ENCODE measurements at regions not wholly inside any gene's neighbourhood (a gene's known extent, or its start where the extent isn't known, plus 50 kb on each side); places are given as distances from the start of the nearest gene placed in this dataset.
"Not testable (repeated sequence)": the region's sequence is repeated elsewhere in the genome, so short reads cannot be mapped to it uniquely, and the experiment has no call there.

- Histone ChIP-seq H3K4me3 (no peak overlapping the region), H3K4me1 (no peaks in the 10 kb centered on the region), H3K36me3 (no peaks in the 10 kb centered on the region), H3K9me3 (replicated peaks) (no peaks in the 10 kb centered on the region), H3K27ac (no peak overlapping the region), H3K27me3 (no peaks in the 10 kb centered on the region)
- DNase-seq: no peak
These were observed 127.1 kb upstream of the AHI1 start for GRCh38 chr6:135624402-135625295.

DNA sequence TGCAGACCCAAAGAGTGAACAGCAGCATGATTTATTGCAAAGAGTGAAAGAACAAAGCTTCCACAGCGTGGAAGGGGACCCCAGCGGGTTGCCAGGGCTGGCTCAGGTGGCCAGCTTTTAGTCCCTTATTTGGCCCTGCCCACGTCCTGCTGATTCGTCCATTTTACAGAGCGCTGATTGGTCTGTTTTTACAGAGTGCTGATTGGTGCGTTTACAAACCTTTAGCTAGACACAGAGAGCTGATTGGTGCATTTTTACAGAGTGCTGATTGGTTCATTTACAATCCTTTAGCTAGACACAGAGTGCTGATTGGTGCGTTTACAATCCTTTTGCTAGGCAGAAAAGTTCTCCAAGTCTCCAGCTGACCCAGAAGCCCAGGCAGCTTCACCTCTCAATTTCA lies 128.5 kb upstream of the AHI1 start:
- H3K36me3 ChIP-seq; DNase-seq; H3K4me1 ChIP-seq; H3K4me3 ChIP-seq; H3K9me3 ChIP-seq (replicated peaks); H3K27ac ChIP-seq; H3K27me3 ChIP-seq: not testable (repeated sequence)

GRCh38 chr6:135627092-135627715 lies 129.7 kb upstream of the AHI1 start:
- no peak overlapping the region for H3K27ac ChIP-seq
- no peak for DNase-seq
- no peaks in the 10 kb centered on the region for H3K27me3 ChIP-seq
- no peaks in the 10 kb centered on the region for H3K9me3 ChIP-seq (replicated peaks)
- no peaks in the 10 kb centered on the region; the same call in 1 of the 2 replicates for H3K4me1 ChIP-seq
- no peak overlapping the region for H3K4me3 ChIP-seq
- H3K36me3 ChIP-seq: no peaks in the 10 kb centered on the region

- Histone ChIP-seq H3K9me3 (replicated peaks) (no peaks in the 10 kb centered on the region), H3K36me3 (no peaks in the 10 kb centered on the region), H3K27me3 (no peaks in the 10 kb centered on the region), H3K4me3 (no peak overlapping the region), H3K4me1 (no peaks in the 10 kb centered on the region; the same call in 1 of the 2 replicates), H3K27ac (no peak overlapping the region)
- no peak for DNase-seq
These were observed 133.3 kb upstream of the AHI1 start for GRCh38 chr6:135630789-135631376.

DNA sequence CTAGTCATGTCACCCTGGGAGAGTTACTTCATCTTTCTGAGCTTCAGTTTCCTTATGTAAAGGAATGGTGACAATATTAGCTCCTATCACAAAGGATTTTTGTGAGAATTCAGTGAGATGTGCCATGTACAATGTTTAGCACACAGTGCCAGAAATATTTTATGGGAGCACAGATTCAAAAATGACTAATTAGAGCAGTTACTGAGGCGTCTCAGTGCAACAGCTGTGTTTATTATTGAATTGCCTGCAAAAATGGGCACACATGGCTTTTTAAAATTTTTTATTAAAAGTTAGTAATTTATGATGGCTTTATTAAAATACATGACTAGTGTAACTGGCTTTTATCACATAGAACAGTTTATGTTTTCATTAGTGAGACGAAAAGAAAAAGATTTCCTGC lies 134.3 kb upstream of the AHI1 start:
- Histone ChIP-seq H3K9me3 (replicated peaks) (no peaks in the 10 kb centered on the region), H3K4me1 (no peaks in the 10 kb centered on the region; the same call in 1 of the 2 replicates), H3K27ac (no peak overlapping the region), H3K27me3 (no peaks in the 10 kb centered on the region), H3K4me3 (no peak overlapping the region), H3K36me3 (no peaks in the 10 kb centered on the region)
- no peak for DNase-seq

DNA sequence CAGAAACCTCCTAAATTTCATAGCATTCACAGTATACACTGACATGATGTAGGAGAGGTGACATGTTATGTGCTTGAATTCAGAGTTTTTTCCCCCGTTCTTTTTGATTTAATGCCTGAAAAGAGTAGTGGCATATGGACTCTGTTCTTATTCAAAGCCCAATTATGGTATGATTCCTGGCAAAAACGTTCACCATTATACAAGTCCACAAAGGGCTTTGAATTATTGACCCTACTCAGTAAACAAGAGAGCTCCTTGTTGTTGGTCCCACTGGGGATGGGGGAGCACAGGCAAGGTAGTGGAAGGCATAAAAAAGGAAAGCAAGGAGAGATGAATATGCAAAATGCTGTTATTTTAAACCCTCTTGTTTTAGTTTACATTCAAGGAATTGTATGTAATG lies 136.0 kb upstream of the AHI1 start:
- H3K27ac ChIP-seq: no peak overlapping the region
- no peak overlapping the region for H3K4me3 ChIP-seq
- H3K36me3 ChIP-seq: no peaks in the 10 kb centered on the region
- no peaks in the 10 kb centered on the region; the same call in 1 of the 2 replicates for H3K4me1 ChIP-seq
- H3K27me3 ChIP-seq: no peaks in the 10 kb centered on the region
- DNase-seq: no peak
- H3K9me3 ChIP-seq (replicated peaks): no peaks in the 10 kb centered on the region

- no peaks in the 10 kb centered on the region for H3K4me1 ChIP-seq
- no peak for DNase-seq
- H3K27me3 ChIP-seq: no peaks in the 10 kb centered on the region
- H3K27ac ChIP-seq: no peak overlapping the region
- no peaks in the 10 kb centered on the region for H3K36me3 ChIP-seq
- H3K9me3 ChIP-seq (replicated peaks): no peaks in the 10 kb centered on the region
- no peak overlapping the region for H3K4me3 ChIP-seq
These were observed 140.2 kb upstream of the AHI1 start for GRCh38 chr6:135637701-135638100.

- Histone ChIP-seq H3K27me3 (no peaks in the 10 kb centered on the region), H3K36me3 (no peaks in the 10 kb centered on the region)
These were observed 140.6 kb upstream of the AHI1 start for GRCh38 chr6:135638108-135638507.

GRCh38 chr6:135640048-135640447 lies 142.5 kb upstream of the AHI1 start:
- Histone ChIP-seq H3K36me3 (no peaks in the 10 kb centered on the region), H3K4me3 (no peak overlapping the region), H3K9me3 (replicated peaks) (no peaks in the 10 kb centered on the region), H3K27me3 (no peaks in the 10 kb centered on the region), H3K27ac (no peak overlapping the region), H3K4me1 (no peaks in the 10 kb centered on the region)
- no peak for DNase-seq

More at GRCh38 chr6:135638108-135638507, 140.6 kb upstream of the AHI1 start:
- Histone ChIP-seq H3K4me1 (no peaks in the 10 kb centered on the region), H3K4me3 (no peak overlapping the region), H3K27ac (no peak overlapping the region), H3K9me3 (replicated peaks) (no peaks in the 10 kb centered on the region)
- no peak for DNase-seq

GRCh38 chr6:135640449-135641111 lies 143.0 kb upstream of the AHI1 start:
- Histone ChIP-seq H3K9me3 (replicated peaks) (no peaks in the 10 kb centered on the region), H3K27me3 (no peaks in the 10 kb centered on the region), H3K4me1 (no peaks in the 10 kb centered on the region), H3K4me3 (no peak overlapping the region), H3K36me3 (no peaks in the 10 kb centered on the region), H3K27ac (no peak overlapping the region)
- DNase-seq: no peak

- Histone ChIP-seq H3K36me3 (no peaks in the 10 kb centered on the region), H3K9me3 (replicated peaks) (no peaks in the 10 kb centered on the region), H3K27me3 (no peaks in the 10 kb centered on the region), H3K4me3 (no peak overlapping the region), H3K4me1 (no peaks in the 10 kb centered on the region), H3K27ac (no peak overlapping the region)
- no peak for DNase-seq
These were observed 145.4 kb upstream of the AHI1 start for GRCh38 chr6:135642912-135643311.

GRCh38 chr6:135644394-135644793 lies 146.9 kb upstream of the AHI1 start:
- no peaks in the 10 kb centered on the region for H3K36me3 ChIP-seq
- no peak overlapping the region for H3K27ac ChIP-seq
- H3K4me3 ChIP-seq: no peak overlapping the region
- no peaks in the 10 kb centered on the region for H3K9me3 ChIP-seq (replicated peaks)
- no peaks in the 10 kb centered on the region for H3K27me3 ChIP-seq
- no peaks in the 10 kb centered on the region for H3K4me1 ChIP-seq
- no peak for DNase-seq

DNA sequence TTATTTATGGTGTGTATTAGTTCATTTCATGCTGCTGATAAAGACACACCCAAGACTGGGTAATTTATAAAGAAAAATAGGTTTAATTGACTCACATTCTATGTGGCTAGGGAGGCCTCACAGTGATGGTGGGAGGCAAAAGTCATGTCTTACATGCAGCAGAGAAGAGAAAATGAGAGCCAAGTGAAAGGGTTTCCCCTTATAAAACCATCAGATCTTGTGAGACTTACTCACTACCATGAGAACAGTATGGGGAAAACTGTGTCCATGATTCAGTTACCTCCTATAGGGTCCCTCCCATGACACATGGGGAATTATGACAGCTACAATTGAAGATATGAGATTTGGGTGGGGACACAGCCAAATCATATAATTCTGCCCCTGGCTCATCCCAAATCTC lies 150.0 kb upstream of the AHI1 start:
- H3K4me1 ChIP-seq: no peaks in the 10 kb centered on the region
- H3K27ac ChIP-seq: no peak overlapping the region
- no peak for DNase-seq
- no peak overlapping the region for H3K4me3 ChIP-seq
- no peaks in the 10 kb centered on the region for H3K9me3 ChIP-seq (replicated peaks)
- no peaks in the 10 kb centered on the region for H3K36me3 ChIP-seq
- no peaks in the 10 kb centered on the region for H3K27me3 ChIP-seq

GRCh38 chr6:135651964-135652755 lies 154.6 kb upstream of the AHI1 start:
- no peaks in the 10 kb centered on the region for H3K36me3 ChIP-seq
- no peak overlapping the region for H3K27ac ChIP-seq
- no peaks in the 10 kb centered on the region for H3K4me1 ChIP-seq
- no peaks in the 10 kb centered on the region for H3K9me3 ChIP-seq (replicated peaks)
- H3K4me3 ChIP-seq: no peak overlapping the region
- DNase-seq: no peak
- H3K27me3 ChIP-seq: no peaks in the 10 kb centered on the region

Data from SJCRH30 (cell line).